Esophagus muscularis mucosa (tissue), 3 donors: ENCODE measurements at regions not wholly inside any gene's neighbourhood (a gene's known extent, or its start where the extent isn't known, plus 50 kb on each side); places are given as distances from the start of the nearest gene placed in this dataset.

Experiments used
- CTCF ChIP-seq, 3 experiments: fragments of 200-600 bp in 2 of 3; fragments of 450-650 bp in 1 of 3; sonication (generic) in 2 of 3; IDR thresholded peaks; one replicate each; pipeline ENCODE4 v1.5.1; 2017 to 2019; ENCODE audit warnings: antibody characterized with exemption in 3 of 3, mild to moderate bottlenecking in 2 of 3, moderate library complexity in 1 of 3
- EP300 ChIP-seq: sonication (generic); formaldehyde crosslinking; IDR thresholded peaks from one replicate; pipeline ENCODE4 v1.6.1; 2017; ENCODE audit warnings: antibody characterized with exemption

- TF ChIP-seq EP300 (no peak), CTCF (IDR thresholded peaks at IDR 0.05) (no peak)
These were observed 189.9 kb upstream of the PDE1C start for GRCh38 chr7:32259931-32260596.
